MG63 (cell line): ENCODE measurements at regions not wholly inside any gene's neighbourhood (a gene's known extent, or its start where the extent isn't known, plus 50 kb on each side); places are given as distances from the start of the nearest gene placed in this dataset.
A peak's percentile ranks its signal among the peaks of the same experiment; 100 is the strongest.

Experiments used
- DNase-seq: peaks from one replicate; pipeline ENCODE4 v3.0.0-alpha.2; 2020
- H3K27me3 ChIP-seq: fragments of 250-450 bp; sonication (Bioruptor Pico); 2 replicates; pipeline ENCODE4 v1.5.1; 2020; ENCODE audit warnings: mild to moderate bottlenecking, moderate library complexity
- H3K36me3 ChIP-seq: fragments of 250-450 bp; sonication (Bioruptor Pico); 2 replicates; pipeline ENCODE4 v1.5.1; 2020; ENCODE audit warnings: mild to moderate bottlenecking, moderate library complexity
- H3K4me3 ChIP-seq: fragments of 250-450 bp; sonication (Bioruptor Pico); 2 replicates; pipeline ENCODE4 v1.5.1; 2020; ENCODE audit warnings: mild to moderate bottlenecking, moderate library complexity
- H3K9me3 ChIP-seq: fragments of 250-450 bp; sonication (Bioruptor Pico); 2 replicates; pipeline ENCODE4 v1.5.1; 2020; ENCODE audit warnings: mild to moderate bottlenecking, moderate library complexity

- H3K9me3 ChIP-seq = no peaks in the 10 kb centered on the region
- no peak overlapping the region for H3K4me3 ChIP-seq
- no peaks in the 10 kb centered on the region for H3K27me3 ChIP-seq
- no peaks in the 10 kb centered on the region for H3K36me3 ChIP-seq
- no peak for DNase-seq
Measured at GRCh38 chr6:77249560-77249959, 213.7 kb downstream of the HTR1B start.

- Histone ChIP-seq H3K27me3 (no peaks in the 10 kb centered on the region), H3K9me3 (no peaks in the 10 kb centered on the region), H3K4me3 (no peak overlapping the region), H3K36me3 (no peaks in the 10 kb centered on the region)
- no peak for DNase-seq
Measured at GRCh38 chr6:77245026-77245425, 218.3 kb downstream of the HTR1B start.

GRCh38 chr6:77231438-77232305 is 231.6 kb downstream of the HTR1B start:
- peak; percentile 4 for DNase-seq
- no peaks in the 10 kb centered on the region for H3K27me3 ChIP-seq
- H3K4me3 ChIP-seq = no peak overlapping the region
- no peaks in the 10 kb centered on the region for H3K9me3 ChIP-seq
- no peaks in the 10 kb centered on the region for H3K36me3 ChIP-seq

- H3K9me3 ChIP-seq = no peaks in the 10 kb centered on the region
- no peaks in the 10 kb centered on the region for H3K36me3 ChIP-seq
- DNase-seq = no peak
- no peaks in the 10 kb centered on the region for H3K27me3 ChIP-seq
- H3K4me3 ChIP-seq = no peak overlapping the region
Measured at GRCh38 chr6:77228279-77228678, 235.0 kb downstream of the HTR1B start.

- no peak for DNase-seq
- H3K36me3 ChIP-seq = no peaks in the 10 kb centered on the region
- H3K9me3 ChIP-seq = no peaks in the 10 kb centered on the region
- H3K27me3 ChIP-seq = no peaks in the 10 kb centered on the region
- H3K4me3 ChIP-seq = no peak overlapping the region
Measured at GRCh38 chr6:77217896-77218295, 245.4 kb downstream of the HTR1B start.

GRCh38 chr6:77205936-77206335 is 257.4 kb downstream of the HTR1B start:
- no peaks in the 10 kb centered on the region for H3K27me3 ChIP-seq
- no peaks in the 10 kb centered on the region for H3K9me3 ChIP-seq
- H3K4me3 ChIP-seq = no peak overlapping the region
- no peak for DNase-seq
- H3K36me3 ChIP-seq = no peaks in the 10 kb centered on the region

GRCh38 chr6:77204555-77204954 is 258.7 kb downstream of the HTR1B start:
- Histone ChIP-seq H3K36me3 (no peaks in the 10 kb centered on the region), H3K27me3 (no peaks in the 10 kb centered on the region), H3K4me3 (no peak overlapping the region), H3K9me3 (no peaks in the 10 kb centered on the region)
- no peak for DNase-seq

GRCh38 chr6:77183447-77183846 is 279.8 kb downstream of the HTR1B start:
- H3K27me3 ChIP-seq = no peaks in the 10 kb centered on the region
- H3K36me3 ChIP-seq = no peaks in the 10 kb centered on the region
- no peaks in the 10 kb centered on the region for H3K9me3 ChIP-seq
- DNase-seq = no peak
- H3K4me3 ChIP-seq = no peak overlapping the region

GRCh38 chr6:77181749-77182148 is 281.5 kb downstream of the HTR1B start:
- no peak for DNase-seq
- H3K9me3 ChIP-seq = no peaks in the 10 kb centered on the region
- H3K36me3 ChIP-seq = no peaks in the 10 kb centered on the region
- H3K4me3 ChIP-seq = no peak overlapping the region
- no peaks in the 10 kb centered on the region for H3K27me3 ChIP-seq

GRCh38 chr6:77180326-77180725 is 283.0 kb downstream of the HTR1B start:
- Histone ChIP-seq H3K36me3 (no peaks in the 10 kb centered on the region), H3K4me3 (no peak overlapping the region), H3K27me3 (no peaks in the 10 kb centered on the region), H3K9me3 (no peaks in the 10 kb centered on the region)
- no peak for DNase-seq

- no peaks in the 10 kb centered on the region for H3K27me3 ChIP-seq
- no peaks in the 10 kb centered on the region for H3K9me3 ChIP-seq
- peak; percentile 6 for DNase-seq
- H3K36me3 ChIP-seq = no peaks in the 10 kb centered on the region
- no peak overlapping the region for H3K4me3 ChIP-seq
Measured at GRCh38 chr6:77178821-77179220, 284.5 kb downstream of the HTR1B start.

- no peaks in the 10 kb centered on the region for H3K27me3 ChIP-seq
- no peaks in the 10 kb centered on the region for H3K36me3 ChIP-seq
- DNase-seq = no peak
- no peak overlapping the region for H3K4me3 ChIP-seq
- no peaks in the 10 kb centered on the region for H3K9me3 ChIP-seq
Measured at GRCh38 chr6:77177470-77177869, 285.8 kb downstream of the HTR1B start.

- no peak for DNase-seq
- Histone ChIP-seq H3K36me3 (no peaks in the 10 kb centered on the region), H3K9me3 (no peaks in the 10 kb centered on the region), H3K27me3 (no peaks in the 10 kb centered on the region), H3K4me3 (no peak overlapping the region)
Measured at GRCh38 chr6:77173472-77174074, 289.7 kb downstream of the HTR1B start.

- Histone ChIP-seq H3K9me3 (no peaks in the 10 kb centered on the region), H3K36me3 (no peaks in the 10 kb centered on the region), H3K27me3 (no peaks in the 10 kb centered on the region), H3K4me3 (no peak overlapping the region)
- no peak for DNase-seq
Measured at GRCh38 chr6:77172578-77172977, 290.7 kb downstream of the HTR1B start.

- DNase-seq = no peak
- no peak overlapping the region for H3K4me3 ChIP-seq
- no peaks in the 10 kb centered on the region for H3K27me3 ChIP-seq
- H3K9me3 ChIP-seq = no peaks in the 10 kb centered on the region
- no peaks in the 10 kb centered on the region for H3K36me3 ChIP-seq
Measured at GRCh38 chr6:77159730-77160129, 303.6 kb downstream of the HTR1B start.

GRCh38 chr6:77151241-77151640 is 312.1 kb downstream of the HTR1B start:
- no peaks in the 10 kb centered on the region for H3K27me3 ChIP-seq
- DNase-seq = no peak
- no peak overlapping the region for H3K4me3 ChIP-seq
- H3K9me3 ChIP-seq = no peaks in the 10 kb centered on the region
- no peaks in the 10 kb centered on the region for H3K36me3 ChIP-seq

GRCh38 chr6:77150736-77151135 is 312.6 kb downstream of the HTR1B start:
- no peak for DNase-seq
- no peak overlapping the region for H3K4me3 ChIP-seq
- H3K27me3 ChIP-seq = no peaks in the 10 kb centered on the region
- H3K36me3 ChIP-seq = no peaks in the 10 kb centered on the region
- no peaks in the 10 kb centered on the region for H3K9me3 ChIP-seq

GRCh38 chr6:77145244-77145643 is 318.0 kb downstream of the HTR1B start:
- DNase-seq = no peak
- H3K36me3 ChIP-seq = no peaks in the 10 kb centered on the region
- H3K4me3 ChIP-seq = no peak overlapping the region
- no peaks in the 10 kb centered on the region for H3K27me3 ChIP-seq
- H3K9me3 ChIP-seq = no peaks in the 10 kb centered on the region
